OCI-LY3 (cell line): ENCODE measurements at regions not wholly inside any gene's neighbourhood (a gene's known extent, or its start where the extent isn't known, plus 50 kb on each side); places are given as distances from the start of the nearest gene placed in this dataset.

Experiments used
- H2AFZ ChIP-seq: fragments of 200-600, 300-600 bp; shearing (Covaris generic); 2 replicates; pipeline ENCODE4 v1.6.0; 2014; ENCODE audit warnings: antibody characterized with exemption, low read depth, low read length
- H3K27ac ChIP-seq: fragments of 200-600, 300-600 bp; sonication (generic); 2 replicates; pipeline ENCODE4 v1.5.1; 2014; ENCODE audit warnings: mild to moderate bottlenecking, low read length, moderate library complexity, mixed read lengths
- H3K27me3 ChIP-seq: fragments of 200-600, 300-600 bp; sonication (generic); 2 replicates; pipeline ENCODE4 v1.6.1; 2014; ENCODE audit warnings: low read depth, low read length, mixed read lengths
- H3K36me3 ChIP-seq: fragments of 200-600, 300-600 bp; sonication (generic); replicated peaks from 2 replicates; pipeline ENCODE3; 2014; ENCODE audit warnings: low read depth, low read length, mixed read lengths
- H3K4me1 ChIP-seq: fragments of 300-600, 200-600 bp; sonication (generic); 2 replicates; pipeline ENCODE4 v1.6.1; 2014; ENCODE audit warnings: low read length, mixed read lengths
- H3K4me2 ChIP-seq: fragments of 200-600, 300-600 bp; sonication (generic); 2 replicates; pipeline ENCODE4 v1.6.1; 2014; ENCODE audit warnings: low read length, mixed read lengths
- H3K4me3 ChIP-seq: fragments of 300-600, 200-600 bp; sonication (generic); 2 replicates; pipeline ENCODE4 v1.5.1; 2014; ENCODE audit warnings: antibody characterized with exemption, mild to moderate bottlenecking, low read length, moderate library complexity
- H3K79me2 ChIP-seq: fragments of 300-600, 200-600 bp; shearing (Covaris generic); 2 replicates; pipeline ENCODE4 v1.6.1; 2014; ENCODE audit warnings: mild to moderate bottlenecking, low read length, mixed read lengths
- H3K9ac ChIP-seq: fragments of 300-600, 200-600 bp; shearing (Covaris generic); 2 replicates; pipeline ENCODE4 v1.6.0; 2014; ENCODE audit warnings: mild to moderate bottlenecking, low read length, moderate library complexity
- H3K9me3 ChIP-seq: fragments of 200-600, 300-600 bp; shearing (Covaris generic); 2 replicates; pipeline ENCODE4 v1.6.1; 2014; ENCODE audit warnings: low read length, mixed read lengths; ENCODE audit not compliant: insufficient read depth
- H4K20me1 ChIP-seq: fragments of 200-600, 300-600 bp; sonication (generic); 2 replicates; pipeline ENCODE4 v1.6.1; 2016; ENCODE audit warnings: low read length, mixed read lengths; ENCODE audit not compliant: insufficient read depth
- EZH2phosphoT487 ChIP-seq: fragments of 200-600 bp; shearing (Covaris generic); IDR thresholded peaks from 2 replicates; pipeline ENCODE4 v1.6.1; 2018; ENCODE audit warnings: antibody characterized with exemption, mixed run types, low read depth
- TF ChIP-seq, protein P1 (sequence below): fragments of 200-600, 300-600 bp; sonication (generic); IDR thresholded peaks from 2 replicates; pipeline ENCODE4 v1.5.1; 2014; ENCODE audit warnings: antibody characterized with exemption, low read length, low read depth

DNA sequence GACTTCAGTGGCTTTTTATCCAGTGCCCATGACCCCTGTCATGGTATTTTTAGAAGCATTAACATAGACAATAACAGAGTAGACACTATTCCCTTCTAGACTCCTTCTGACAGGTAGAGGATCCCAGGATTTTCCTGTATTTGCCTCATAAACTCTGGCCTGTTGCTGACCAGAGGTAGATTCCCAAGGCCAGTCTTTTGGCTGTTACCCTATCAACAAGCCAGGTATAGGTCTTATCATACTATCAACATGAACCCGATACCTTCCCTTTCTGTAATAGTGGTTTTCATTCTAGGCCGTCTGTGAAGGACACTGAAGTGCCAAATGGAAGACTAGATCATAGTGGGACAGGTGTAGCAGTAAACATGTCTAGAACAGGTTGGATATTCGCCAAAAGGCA lies 76.2 kb upstream of the CHRDL1 start:
- no peaks in the 10 kb centered on the region for H3K4me1 ChIP-seq
- H3K27me3 ChIP-seq, result no peaks in the 10 kb centered on the region
- H3K4me2 ChIP-seq, result no peak overlapping the region
- no peak overlapping the region for H3K9ac ChIP-seq
- no peak overlapping the region for H2AFZ ChIP-seq
- H3K79me2 ChIP-seq, result no peaks in the 10 kb centered on the region
- no peak overlapping the region for H3K27ac ChIP-seq
- no peaks in the 10 kb centered on the region for H4K20me1 ChIP-seq
- no peaks in the 10 kb centered on the region for H3K9me3 ChIP-seq
- no peak overlapping the region for H3K4me3 ChIP-seq
- no peaks in the 10 kb centered on the region for H3K36me3 ChIP-seq
- TF ChIP-seq, protein P1, sequence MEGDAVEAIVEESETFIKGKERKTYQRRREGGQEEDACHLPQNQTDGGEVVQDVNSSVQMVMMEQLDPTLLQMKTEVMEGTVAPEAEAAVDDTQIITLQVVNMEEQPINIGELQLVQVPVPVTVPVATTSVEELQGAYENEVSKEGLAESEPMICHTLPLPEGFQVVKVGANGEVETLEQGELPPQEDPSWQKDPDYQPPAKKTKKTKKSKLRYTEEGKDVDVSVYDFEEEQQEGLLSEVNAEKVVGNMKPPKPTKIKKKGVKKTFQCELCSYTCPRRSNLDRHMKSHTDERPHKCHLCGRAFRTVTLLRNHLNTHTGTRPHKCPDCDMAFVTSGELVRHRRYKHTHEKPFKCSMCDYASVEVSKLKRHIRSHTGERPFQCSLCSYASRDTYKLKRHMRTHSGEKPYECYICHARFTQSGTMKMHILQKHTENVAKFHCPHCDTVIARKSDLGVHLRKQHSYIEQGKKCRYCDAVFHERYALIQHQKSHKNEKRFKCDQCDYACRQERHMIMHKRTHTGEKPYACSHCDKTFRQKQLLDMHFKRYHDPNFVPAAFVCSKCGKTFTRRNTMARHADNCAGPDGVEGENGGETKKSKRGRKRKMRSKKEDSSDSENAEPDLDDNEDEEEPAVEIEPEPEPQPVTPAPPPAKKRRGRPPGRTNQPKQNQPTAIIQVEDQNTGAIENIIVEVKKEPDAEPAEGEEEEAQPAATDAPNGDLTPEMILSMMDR, result no peak
- no peak for TF ChIP-seq EZH2phosphoT487

DNA sequence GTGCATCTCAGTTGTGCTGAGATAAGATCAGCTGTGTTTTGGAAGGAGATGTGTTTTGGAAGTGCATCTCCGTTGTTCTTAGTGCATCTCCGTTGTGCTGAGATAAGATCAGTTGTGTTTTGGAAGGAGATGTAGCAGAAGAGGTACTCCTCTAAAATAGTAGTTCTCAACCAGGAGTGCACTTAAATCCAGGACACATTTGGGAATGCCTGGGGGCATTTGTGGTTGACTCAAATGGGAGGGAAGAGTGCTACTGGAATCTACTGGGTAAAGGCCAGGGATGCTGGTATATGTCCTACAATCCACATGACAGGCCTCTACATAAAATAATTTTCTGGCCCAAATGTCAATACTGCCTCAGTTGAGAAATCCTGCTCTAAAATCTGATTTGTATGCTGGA lies 70.8 kb upstream of the CHRDL1 start:
- Histone ChIP-seq H3K4me3 (no peak overlapping the region), H3K36me3 (no peaks in the 10 kb centered on the region), H3K9ac (no peak overlapping the region), H3K4me2 (no peak overlapping the region), H3K27ac (no peak overlapping the region), H3K79me2 (no peaks in the 10 kb centered on the region), H2AFZ (no peak overlapping the region), H3K4me1 (peaks cover 7% of the 10 kb centered on the region), H4K20me1 (no peaks in the 10 kb centered on the region), H3K9me3 (no peaks in the 10 kb centered on the region), H3K27me3 (no peaks in the 10 kb centered on the region)
- TF ChIP-seq, protein P1, result no peak
- TF ChIP-seq EZH2phosphoT487, result no peak

DNA sequence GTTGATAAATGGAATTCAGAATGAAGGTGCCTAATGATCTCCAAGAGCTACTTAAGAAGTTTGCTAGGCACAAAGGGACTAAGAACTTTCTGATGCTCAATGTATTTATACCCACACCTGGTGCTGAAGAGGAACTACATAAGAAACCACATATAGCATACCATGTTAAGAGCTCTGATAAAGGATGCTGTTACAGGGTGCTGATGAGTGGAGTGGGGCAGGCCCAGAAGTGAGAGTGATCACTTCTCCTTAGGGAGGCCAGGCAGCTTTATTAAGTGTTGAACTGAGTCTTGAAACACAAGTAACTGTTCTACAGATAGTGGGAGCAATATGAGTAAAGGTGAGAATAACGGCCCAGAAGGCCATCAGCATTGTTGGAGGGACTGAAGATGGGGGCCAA lies 68.3 kb upstream of the CHRDL1 start:
- H3K27ac ChIP-seq, result no peak overlapping the region
- TF ChIP-seq, protein P1, result no peak
- no peak for TF ChIP-seq EZH2phosphoT487
- H3K79me2 ChIP-seq, result no peaks in the 10 kb centered on the region
- H4K20me1 ChIP-seq, result no peaks in the 10 kb centered on the region
- H3K36me3 ChIP-seq, result no peaks in the 10 kb centered on the region
- no peak overlapping the region for H3K4me3 ChIP-seq
- H3K27me3 ChIP-seq, result no peaks in the 10 kb centered on the region
- no peaks in the 10 kb centered on the region for H3K9me3 ChIP-seq
- no peak overlapping the region for H3K9ac ChIP-seq
- H2AFZ ChIP-seq, result no peak overlapping the region
- no peak overlapping the region for H3K4me2 ChIP-seq
- H3K4me1 ChIP-seq, result peaks cover 7% of the 10 kb centered on the region

DNA sequence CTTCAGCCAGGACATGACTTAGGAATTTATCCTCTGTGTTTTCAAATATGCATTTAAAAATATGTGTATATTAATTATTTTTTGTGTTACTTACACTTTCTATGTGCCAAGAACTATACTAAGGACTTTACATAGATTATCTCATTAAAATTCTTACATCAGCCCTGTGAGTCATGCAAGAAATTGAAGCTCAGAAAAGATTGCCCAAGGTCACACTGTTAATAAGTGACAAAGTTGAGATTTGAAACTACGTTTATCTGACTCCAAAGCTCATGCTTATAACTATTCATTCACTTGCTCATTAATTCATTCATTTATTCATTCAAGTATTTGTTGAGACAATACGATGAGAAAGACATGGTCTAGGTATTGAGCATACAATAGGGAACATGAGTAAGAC lies 62.9 kb upstream of the CHRDL1 start:
- TF ChIP-seq EZH2phosphoT487, result no peak
- TF ChIP-seq, protein P1, result no peak
- Histone ChIP-seq H3K9ac (no peak overlapping the region), H3K36me3 (no peaks in the 10 kb centered on the region), H2AFZ (no peak overlapping the region), H3K9me3 (no peaks in the 10 kb centered on the region), H3K79me2 (no peaks in the 10 kb centered on the region), H3K4me1 (peaks cover 1% of the 10 kb centered on the region; the same call in 1 of the 2 replicates), H3K4me3 (no peak overlapping the region), H3K27me3 (no peaks in the 10 kb centered on the region), H3K27ac (no peak overlapping the region), H3K4me2 (no peak overlapping the region), H4K20me1 (no peaks in the 10 kb centered on the region)
